Esophagus squamous epithelium (tissue), 4 donors: ENCODE measurements at regions not wholly inside any gene's neighbourhood (a gene's known extent, or its start where the extent isn't known, plus 50 kb on each side); places are given as distances from the start of the nearest gene placed in this dataset.

Experiments used
- CTCF ChIP-seq, 6 experiments: fragments of 450-650 bp in 4 of 6; fragments of 200-600 bp in 2 of 6; sonication (generic) in 2 of 6; IDR thresholded peaks; one replicate each; pipeline ENCODE4 v1.5.1; 2016 to 2019; ENCODE audit warnings: antibody characterized with exemption in 6 of 6, mild to moderate bottlenecking in 4 of 6, moderate library complexity in 4 of 6
- POLR2A ChIP-seq, 4 donors: fragments of 450-650 bp; IDR thresholded peaks; one replicate each; pipeline ENCODE4 v1.6.1; 2017; ENCODE audit warnings: antibody characterized with exemption in 4 of 4, mild to moderate bottlenecking in 4 of 4, moderate library complexity in 3 of 4

- no peak for TF ChIP-seq CTCF (IDR thresholded peaks at IDR 0.05)
- TF ChIP-seq POLR2A (IDR thresholded peaks at IDR 0.05), result no peak
Measured at GRCh38 chr7:125195156-125195555, 265.5 kb upstream of the POT1 start.
